DOHH2 (cell line): ENCODE measurements at regions not wholly inside any gene's neighbourhood (a gene's known extent, or its start where the extent isn't known, plus 50 kb on each side); places are given as distances from the start of the nearest gene placed in this dataset.

Source experiments
- H3F3A ChIP-seq: fragments of 200-600 bp; sonication (generic), shearing (Covaris generic); 2 replicates; pipeline ENCODE4 v1.6.0; 2016; ENCODE audit warnings: antibody characterized with exemption, mild to moderate bottlenecking; ENCODE audit not compliant: control insufficient read depth, insufficient read depth
- H3K27ac ChIP-seq: fragments of 200-600 bp; sonication (generic); 2 replicates; pipeline ENCODE4 v1.5.1; 2014; ENCODE audit warnings: low read depth, mild to moderate bottlenecking, low read length, moderate library complexity
- H3K27me3 ChIP-seq: fragments of 200-600 bp; sonication (generic); 2 replicates; pipeline ENCODE4 v1.6.1; 2014; ENCODE audit warnings: mild to moderate bottlenecking, low read length, mixed read lengths; ENCODE audit not compliant: control insufficient read depth
- H3K36me3 ChIP-seq: fragments of 200-600 bp; sonication (generic); 2 replicates; pipeline ENCODE4 v1.6.1; 2014; ENCODE audit warnings: mild to moderate bottlenecking, low read length, moderate library complexity, mixed read lengths; ENCODE audit not compliant: control insufficient read depth
- H3K4me1 ChIP-seq: fragments of 200-600 bp; sonication (generic); 2 replicates; pipeline ENCODE4 v1.6.1; 2014; ENCODE audit warnings: mild to moderate bottlenecking, low read length, mixed read lengths; ENCODE audit not compliant: control insufficient read depth
- H3K4me2 ChIP-seq: fragments of 200-600 bp; sonication (generic); 2 replicates; pipeline ENCODE4 v1.6.0; 2014; ENCODE audit warnings: mild to moderate bottlenecking, low read length, moderate library complexity
- H3K4me3 ChIP-seq: fragments of 200-600 bp; sonication (generic); 2 replicates; pipeline ENCODE4 v1.5.1; 2014; ENCODE audit warnings: mild to moderate bottlenecking, low read length, mixed read lengths
- H3K79me2 ChIP-seq: fragments of 200-600 bp; sonication (generic); 2 replicates; pipeline ENCODE4 v1.6.1; 2014; ENCODE audit warnings: mild to moderate bottlenecking, low read length, mixed read lengths; ENCODE audit not compliant: control insufficient read depth
- H3K9me2 ChIP-seq: fragments of 200-600 bp; sonication (generic); replicated peaks from 2 replicates; pipeline ENCODE4 v1.6.1; 2014; ENCODE audit warnings: mild to moderate bottlenecking, low read length, mixed read lengths; ENCODE audit not compliant: control insufficient read depth
- H3K9me3 ChIP-seq: fragments of 200-600 bp; sonication (generic); 2 replicates; pipeline ENCODE4 v1.6.1; 2014; ENCODE audit warnings: antibody characterized with exemption, low read length, mixed read lengths; ENCODE audit not compliant: control insufficient read depth, insufficient read depth
- H4K20me1 ChIP-seq: fragments of 200-600 bp; sonication (generic); 2 replicates; pipeline ENCODE4 v1.6.0; 2014; ENCODE audit warnings: low read depth, mild to moderate bottlenecking, antibody characterized with exemption, low read length, moderate library complexity; ENCODE audit not compliant: control insufficient read depth, insufficient read depth
- CTCF ChIP-seq: fragments of 200-600 bp; sonication (generic); IDR thresholded peaks from one replicate; pipeline ENCODE4 v1.5.1; 2014; ENCODE audit warnings: antibody characterized with exemption, mild to moderate bottlenecking, low read depth, low read length; ENCODE audit not compliant: poor library complexity, severe bottlenecking
- EZH2phosphoT487 ChIP-seq: fragments of 200-600 bp; sonication (generic); IDR thresholded peaks from 2 replicates; pipeline ENCODE4 v1.6.1; 2017; ENCODE audit warnings: borderline replicate concordance, mild to moderate bottlenecking, antibody characterized with exemption, low read length, moderate library complexity, mixed read lengths

- H3K4me2 ChIP-seq = no peak overlapping the region
- no peaks in the 10 kb centered on the region for H3K36me3 ChIP-seq
- H3K4me1 ChIP-seq = peaks cover 4% of the 10 kb centered on the region; the same call in 1 of the 2 replicates
- H3F3A ChIP-seq = no peaks in the 10 kb centered on the region
- no peaks in the 10 kb centered on the region for H3K79me2 ChIP-seq
- no peaks in the 10 kb centered on the region for H3K27me3 ChIP-seq
- TF ChIP-seq EZH2phosphoT487 = no peak
- TF ChIP-seq CTCF = no peak
- H3K27ac ChIP-seq = no peak overlapping the region
- H4K20me1 ChIP-seq = no peaks in the 10 kb centered on the region
- H3K4me3 ChIP-seq = no peak overlapping the region
- H3K9me3 ChIP-seq = no peaks in the 10 kb centered on the region
- no peaks in the 10 kb centered on the region for H3K9me2 ChIP-seq
Measured at GRCh38 chr6:113697632-113698410, 159.3 kb upstream of the MARCKS start.

- Histone ChIP-seq H3K27me3 (no peaks in the 10 kb centered on the region), H3K79me2 (no peaks in the 10 kb centered on the region), H3K4me3 (no peak overlapping the region), H3K27ac (no peak overlapping the region), H3F3A (no peaks in the 10 kb centered on the region), H3K4me1 (peaks cover 4% of the 10 kb centered on the region; the same call in 1 of the 2 replicates), H3K9me2 (no peaks in the 10 kb centered on the region), H3K36me3 (no peaks in the 10 kb centered on the region), H4K20me1 (no peaks in the 10 kb centered on the region), H3K4me2 (no peak overlapping the region), H3K9me3 (no peaks in the 10 kb centered on the region)
- TF ChIP-seq EZH2phosphoT487 (no peak), CTCF (no peak)
Measured at GRCh38 chr6:113699239-113699638, 157.9 kb upstream of the MARCKS start.

DNA sequence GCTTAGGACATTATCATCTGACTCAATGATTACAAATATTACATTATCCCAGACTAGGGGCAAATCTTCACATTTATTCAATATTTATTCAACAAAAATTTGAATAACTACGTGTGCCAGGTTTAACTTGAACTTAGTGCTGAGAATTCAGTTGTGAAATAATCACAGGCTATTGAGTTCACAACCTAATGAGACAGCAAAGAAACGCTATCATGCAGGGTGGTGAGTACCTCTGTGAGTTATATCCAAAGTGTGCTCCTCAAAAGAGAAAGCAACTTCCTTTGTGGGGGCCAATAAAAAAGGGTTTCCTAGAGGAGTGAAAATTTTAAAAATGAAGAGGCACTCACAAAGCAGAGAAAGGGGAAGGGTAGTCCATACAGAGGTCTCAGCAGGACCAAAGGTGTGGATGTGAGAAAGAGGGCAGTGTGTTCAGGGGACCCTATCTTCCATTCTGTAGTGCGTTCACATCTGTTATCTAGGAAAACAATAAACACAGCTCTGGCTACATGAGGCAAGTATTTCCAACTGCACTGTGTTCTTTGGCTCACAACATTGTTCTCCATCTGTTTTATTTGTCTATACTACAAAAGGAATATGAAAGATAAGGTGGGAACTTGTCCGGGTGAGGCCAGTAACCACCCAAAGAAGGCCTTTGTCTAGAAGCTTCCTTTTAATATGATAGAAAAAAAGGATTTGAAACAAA lies 155.4 kb upstream of the MARCKS start:
- no peaks in the 10 kb centered on the region for H3K79me2 ChIP-seq
- H3K4me2 ChIP-seq = no peak overlapping the region
- no peaks in the 10 kb centered on the region for H3F3A ChIP-seq
- H3K4me3 ChIP-seq = no peak overlapping the region
- TF ChIP-seq EZH2phosphoT487 (no peak), CTCF (no peak)
- no peaks in the 10 kb centered on the region for H3K9me2 ChIP-seq
- no peaks in the 10 kb centered on the region for H4K20me1 ChIP-seq
- no peaks in the 10 kb centered on the region for H3K27me3 ChIP-seq
- H3K4me1 ChIP-seq = peaks cover 4% of the 10 kb centered on the region; the same call in 1 of the 2 replicates
- no peaks in the 10 kb centered on the region for H3K36me3 ChIP-seq
- H3K9me3 ChIP-seq = no peaks in the 10 kb centered on the region
- no peak overlapping the region for H3K27ac ChIP-seq
